ENCODE measurements at regions not wholly inside any gene's neighbourhood (a gene's known extent, or its start where the extent isn't known, plus 50 kb on each side); places are given as distances from the start of the nearest gene placed in this dataset.

DNA sequence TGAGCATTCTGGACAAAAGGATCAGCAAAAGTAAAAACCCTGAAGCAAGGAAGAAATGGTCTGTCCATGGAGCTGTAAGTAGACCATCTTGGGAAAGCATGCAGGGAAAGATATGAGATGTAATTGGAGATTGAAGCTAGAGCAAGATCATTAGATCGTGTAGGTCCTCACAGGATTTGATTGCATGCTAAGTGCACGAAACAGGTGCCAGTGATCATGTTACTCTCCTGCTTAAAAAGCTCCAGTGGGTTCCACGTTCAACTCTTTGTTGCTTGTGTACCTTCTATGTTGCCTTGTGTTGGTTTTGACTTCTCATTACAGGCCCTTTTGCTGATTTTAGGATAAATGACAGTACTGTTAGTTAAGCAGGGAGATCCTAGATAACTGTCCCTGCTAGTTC, 442.0 kb downstream of the DMRT2 start:
- no peaks in the 10 kb centered on the region for H3K4me1 ChIP-seq (ENCODE audit: insufficient read depth, low read length)
- Mint-ChIP-seq H3K4me1 (ENCODE audit: low read depth) (no peaks in the 10 kb centered on the region), H3K4me3 (no peak overlapping the region), H3K27ac (no peak overlapping the region), H3K36me3 (ENCODE audit: low read depth) (no peaks in the 10 kb centered on the region), H3K27me3 (no peaks in the 10 kb centered on the region), H3K9me3 (no peaks in the 10 kb centered on the region)
- H3K27me3 ChIP-seq (ENCODE audit: control insufficient read depth in 1 of 2, insufficient read depth in 2 of 2, low read length in 2 of 2): no peaks in the 10 kb centered on the region
- ChIA-PET CTCF (no interaction called here), POLR2A (no interaction called here)
- TF ChIP-seq, protein P1, sequence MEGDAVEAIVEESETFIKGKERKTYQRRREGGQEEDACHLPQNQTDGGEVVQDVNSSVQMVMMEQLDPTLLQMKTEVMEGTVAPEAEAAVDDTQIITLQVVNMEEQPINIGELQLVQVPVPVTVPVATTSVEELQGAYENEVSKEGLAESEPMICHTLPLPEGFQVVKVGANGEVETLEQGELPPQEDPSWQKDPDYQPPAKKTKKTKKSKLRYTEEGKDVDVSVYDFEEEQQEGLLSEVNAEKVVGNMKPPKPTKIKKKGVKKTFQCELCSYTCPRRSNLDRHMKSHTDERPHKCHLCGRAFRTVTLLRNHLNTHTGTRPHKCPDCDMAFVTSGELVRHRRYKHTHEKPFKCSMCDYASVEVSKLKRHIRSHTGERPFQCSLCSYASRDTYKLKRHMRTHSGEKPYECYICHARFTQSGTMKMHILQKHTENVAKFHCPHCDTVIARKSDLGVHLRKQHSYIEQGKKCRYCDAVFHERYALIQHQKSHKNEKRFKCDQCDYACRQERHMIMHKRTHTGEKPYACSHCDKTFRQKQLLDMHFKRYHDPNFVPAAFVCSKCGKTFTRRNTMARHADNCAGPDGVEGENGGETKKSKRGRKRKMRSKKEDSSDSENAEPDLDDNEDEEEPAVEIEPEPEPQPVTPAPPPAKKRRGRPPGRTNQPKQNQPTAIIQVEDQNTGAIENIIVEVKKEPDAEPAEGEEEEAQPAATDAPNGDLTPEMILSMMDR (IDR thresholded peaks at IDR 0.05): no peak
- H3K9me3 ChIP-seq (ENCODE audit: control insufficient read depth in 1 of 2, insufficient read depth in 1 of 2, low read length in 2 of 2): no peaks in the 10 kb centered on the region
- no peak overlapping the region for H3K4me3 ChIP-seq (ENCODE audit: low read length)
- H3K27ac ChIP-seq (ENCODE audit: low read depth in 1 of 2, low read length in 2 of 2): no peak overlapping the region
- intact Hi-C loops (cut with DNase I, micrococcal nuclease): no loop called here
- ATAC-seq (ENCODE audit: poor library complexity) (no peak), DNase-seq (no peak)
- H3K36me3 ChIP-seq (ENCODE audit: insufficient read depth, low read length): no peaks in the 10 kb centered on the region

DNA sequence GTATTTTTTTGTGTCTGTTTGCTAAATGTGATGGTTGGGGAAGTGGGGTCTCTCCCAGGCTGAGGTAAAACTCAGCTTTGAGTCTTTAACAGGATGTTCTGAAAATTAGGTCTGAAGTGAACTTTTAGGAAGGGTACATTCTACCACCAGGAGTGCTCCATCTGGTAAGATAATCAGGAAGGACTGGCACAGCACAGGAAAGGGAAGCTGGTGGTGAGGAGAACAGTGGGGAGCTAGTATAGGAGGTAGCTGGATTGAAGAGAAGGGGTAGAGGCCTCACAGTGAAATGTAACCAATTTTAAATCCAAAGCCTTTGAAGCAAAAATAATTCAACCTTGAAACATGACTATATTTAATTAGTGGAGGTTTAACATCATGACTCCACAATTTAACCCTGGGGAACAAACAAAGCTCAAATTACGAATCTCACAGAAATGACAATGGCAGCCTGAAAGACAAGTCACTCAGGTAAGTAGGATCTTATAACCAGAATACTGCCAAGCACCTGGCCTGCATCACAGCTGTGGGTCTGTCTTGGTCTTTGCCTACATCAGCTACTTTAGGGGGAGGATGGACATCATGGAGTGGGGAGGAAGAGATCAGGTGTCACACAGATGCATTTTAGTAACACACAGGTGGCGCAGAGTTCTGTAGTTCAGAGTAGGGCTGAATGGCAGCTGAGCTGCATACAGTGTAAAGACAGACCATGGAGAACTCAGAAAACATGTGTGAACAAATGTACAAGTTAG, 445.3 kb downstream of the DMRT2 start:
- DNase-seq: no peak
- Mint-ChIP-seq H3K27ac (no peak overlapping the region), H3K36me3 (ENCODE audit: low read depth) (no peaks in the 10 kb centered on the region), H3K27me3 (no peaks in the 10 kb centered on the region), H3K4me1 (ENCODE audit: low read depth) (no peaks in the 10 kb centered on the region), H3K4me3 (no peak overlapping the region), H3K9me3 (no peaks in the 10 kb centered on the region)
- ATAC-seq (ENCODE audit: poor library complexity): no peak
- ChIA-PET POLR2A (no interaction called here), CTCF (no interaction called here)
- TF ChIP-seq, protein P1 (IDR thresholded peaks at IDR 0.05): no peak
- H3K9me3 ChIP-seq (ENCODE audit: control insufficient read depth in 1 of 2, insufficient read depth in 1 of 2, low read length in 2 of 2): no peaks in the 10 kb centered on the region
- H3K27me3 ChIP-seq (ENCODE audit: control insufficient read depth in 1 of 2, insufficient read depth in 2 of 2, low read length in 2 of 2): no peaks in the 10 kb centered on the region
- H3K4me1 ChIP-seq (ENCODE audit: insufficient read depth, low read length): no peaks in the 10 kb centered on the region
- no peak overlapping the region for H3K4me3 ChIP-seq (ENCODE audit: low read length)
- H3K36me3 ChIP-seq (ENCODE audit: insufficient read depth, low read length): no peaks in the 10 kb centered on the region
- no peak overlapping the region for H3K27ac ChIP-seq (ENCODE audit: low read depth in 1 of 2, low read length in 2 of 2)
- intact Hi-C loops (cut with DNase I, micrococcal nuclease): no loop called here

DNA sequence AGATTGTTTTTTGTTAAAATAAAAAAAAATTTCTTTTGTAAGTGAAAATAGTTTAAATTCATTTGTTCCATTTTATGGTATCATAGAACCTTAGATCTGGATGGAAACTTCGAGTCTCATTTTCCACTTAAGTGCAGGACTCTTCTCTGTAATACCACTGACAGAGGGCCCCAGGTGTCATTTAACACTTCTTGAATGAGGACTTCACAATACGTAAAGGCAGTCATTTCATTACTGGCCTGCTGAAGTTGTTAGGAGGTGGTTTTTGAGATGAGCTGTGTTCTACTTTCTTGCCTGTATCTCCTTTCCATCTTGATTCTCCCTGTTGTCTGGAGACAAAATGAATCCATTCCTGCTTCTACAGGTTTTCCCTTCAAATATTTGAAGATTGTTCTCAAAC, 455.3 kb downstream of the DMRT2 start:
- intact Hi-C loops (cut with DNase I, micrococcal nuclease): no loop called here

More for the DNA sequence above, 455.3 kb downstream of the DMRT2 start:
- no peak for DNase-seq
- ChIA-PET POLR2A (no interaction called here), CTCF (no interaction called here)
- no peak overlapping the region for H3K4me3 Mint-ChIP-seq
- Histone ChIP-seq H3K4me1 (ENCODE audit: insufficient read depth, low read length) (no peaks in the 10 kb centered on the region), H3K4me3 (ENCODE audit: low read length) (no peak overlapping the region), H3K27ac (ENCODE audit: low read depth in 1 of 2, low read length in 2 of 2) (no peak overlapping the region), H3K27me3 (ENCODE audit: control insufficient read depth in 1 of 2, insufficient read depth in 2 of 2, low read length in 2 of 2) (no peaks in the 10 kb centered on the region), H3K36me3 (ENCODE audit: insufficient read depth, low read length) (no peaks in the 10 kb centered on the region), H3K9me3 (ENCODE audit: control insufficient read depth in 1 of 2, insufficient read depth in 1 of 2, low read length in 2 of 2) (peaks cover 0 to 4% of the 10 kb centered on the region in 2 experiments)
- no peaks in the 10 kb centered on the region for H3K9me3 Mint-ChIP-seq
- no peak for ATAC-seq (ENCODE audit: poor library complexity)
- no peak overlapping the region for H3K27ac Mint-ChIP-seq
- TF ChIP-seq, protein P1 (IDR thresholded peaks at IDR 0.05): no peak
- no peaks in the 10 kb centered on the region for H3K4me1 Mint-ChIP-seq (ENCODE audit: low read depth)
- no peaks in the 10 kb centered on the region for H3K36me3 Mint-ChIP-seq (ENCODE audit: low read depth)
- H3K27me3 Mint-ChIP-seq: peaks cover 11% of the 10 kb centered on the region
